Spleen (tissue), 11 donors: ENCODE measurements at regions not wholly inside any gene's neighbourhood (a gene's known extent, or its start where the extent isn't known, plus 50 kb on each side); places are given as distances from the start of the nearest gene placed in this dataset.

Experiments
- DNase-seq: peaks from one replicate; pipeline ENCODE4 v3.0.0-alpha.2; 2020
- H3K27ac ChIP-seq, 8 donors: fragments of 200-600 bp; sonication (generic) in 7 of 8; 1 replicate in 4 of 8; 2 replicates in 4 of 8; pipeline versions ENCODE4 v1.5.0 to v1.8.0; 2016 to 2021; ENCODE audit warnings: inconsistent platforms in 4 of 8, mild to moderate bottlenecking in 4 of 8, moderate library complexity in 1 of 8
- H3K27me3 ChIP-seq, 7 donors: fragments of 200-600 bp; sonication (generic) in 6 of 7; replicated peaks in 1 of 7; 1 replicate in 4 of 7; 2 replicates in 3 of 7; pipeline versions ENCODE4 v1.5.0 to v1.8.0; 2016 to 2021; ENCODE audit warnings: inconsistent platforms in 3 of 7, mild to moderate bottlenecking in 1 of 7
- H3K36me3 ChIP-seq, 6 donors: fragments of 200-600 bp; sonication (generic) in 5 of 6; 1 replicate in 4 of 6; 2 replicates in 2 of 6; pipeline versions ENCODE4 v1.5.0 to v1.8.0; 2016 to 2021; ENCODE audit warnings: inconsistent platforms in 2 of 6
- H3K4me1 ChIP-seq, 6 donors: fragments of 200-600 bp; sonication (generic) in 5 of 6; 1 replicate in 3 of 6; 2 replicates in 3 of 6; pipeline versions ENCODE4 v1.5.0 to v1.8.0; 2016 to 2021; ENCODE audit warnings: inconsistent platforms in 3 of 6
- H3K4me3 ChIP-seq, 8 donors: fragments of 200-600 bp; sonication (generic) in 7 of 8; 1 replicate in 4 of 8; 2 replicates in 4 of 8; pipeline versions ENCODE4 v1.5.0 to v1.8.0; 2016 to 2021; ENCODE audit warnings: inconsistent platforms in 4 of 8, mild to moderate bottlenecking in 4 of 8, moderate library complexity in 2 of 8
- H3K9me3 ChIP-seq, 8 donors: fragments of 200-600 bp; sonication (generic) in 7 of 8; 1 replicate in 4 of 8; 2 replicates in 4 of 8; pipeline versions ENCODE4 v1.5.0 to v1.8.0; 2016 to 2021; ENCODE audit warnings: inconsistent platforms in 4 of 8
- POLR2A ChIP-seq, 3 donors: fragments of 450-650 bp; IDR thresholded peaks; one replicate each; pipeline ENCODE4 v1.5.1; 2017; ENCODE audit warnings: antibody characterized with exemption in 3 of 3, mild to moderate bottlenecking in 1 of 3
- POLR2AphosphoS5 ChIP-seq, 3 donors: sonication (generic); formaldehyde crosslinking; IDR thresholded peaks; one replicate each; pipeline ENCODE4 v1.5.1; 2017; ENCODE audit warnings: antibody characterized with exemption in 3 of 3
- WGBS, 5 donors: extraction: QIAGEN DNeasy Blood & Tissue Kit in 3 of 5; methylation state at CpG; one replicate each; pipeline versions ENCODE4 v1.1.5 to v1.1.7; 2013 to 2018; 5-methylcytosine and 5-hydroxymethylcytosine counted together
- intact Hi-C: fragments of 100-400 bp; cut with DNase I; formaldehyde crosslinking; loops from one replicate; pipeline ENCODE4 v1.15.0; 2023; ENCODE audit warnings: low total_unique reads
- TF ChIP-seq, protein P1 (sequence below), 11 experiments: fragments of 200-600 bp in 7 of 11; fragments of 450-650 bp in 4 of 11; sonication (generic) in 4 of 11; IDR thresholded peaks in 8 of 11; conservative IDR thresholded peaks in 3 of 11; 1 replicate in 7 of 11; 2 replicates in 4 of 11; pipeline versions ENCODE4 v1.4.0 to v1.8.0; 2016 to 2021; ENCODE audit warnings: antibody characterized with exemption in 11 of 11, inconsistent platforms in 4 of 11, mild to moderate bottlenecking in 1 of 11
- donor health status: healthy with polysubstance abuse.
- donor health status: DM: no; HTN: no; CAD: no; lungs with moderate emphysema.
- donor health status: DM: no; HTN: no; CAD: no.
- donor health status: Bipolar disorder and iron deficiency.
- donor health status: healthy.
- donor health status: DM: no; HTN: no; CAD: no.
- donor health status: DM: yes; HTN: yes; CAD: no.

DNA sequence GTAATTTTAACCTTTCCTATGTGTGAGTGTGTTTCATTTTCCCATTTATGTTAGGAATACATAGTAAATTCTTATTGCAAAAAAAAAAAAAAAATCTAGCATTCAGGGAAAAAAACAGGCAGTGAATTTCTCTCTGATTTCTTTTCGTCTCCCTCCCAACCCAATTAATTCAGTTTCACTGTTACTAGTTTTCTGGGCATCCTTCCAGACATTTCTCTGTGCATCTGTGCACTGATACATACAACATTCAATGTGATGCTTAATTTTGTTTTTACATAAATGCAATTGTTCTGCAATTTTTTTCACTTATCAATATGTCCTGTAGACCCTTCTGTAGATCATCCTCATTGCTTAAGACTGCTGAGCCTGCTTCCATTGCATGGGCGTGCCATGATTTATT is 694.3 kb upstream of the TBX3 start:
- intact Hi-C loops, result no loop called here
- no peak overlapping the region for H3K4me3 ChIP-seq
- H3K36me3 ChIP-seq, result no peaks in the 10 kb centered on the region
- TF ChIP-seq POLR2AphosphoS5 (IDR thresholded peaks at IDR 0.05), result no peak
- no peak for TF ChIP-seq POLR2A (IDR thresholded peaks at IDR 0.05)
- TF ChIP-seq, protein P1, sequence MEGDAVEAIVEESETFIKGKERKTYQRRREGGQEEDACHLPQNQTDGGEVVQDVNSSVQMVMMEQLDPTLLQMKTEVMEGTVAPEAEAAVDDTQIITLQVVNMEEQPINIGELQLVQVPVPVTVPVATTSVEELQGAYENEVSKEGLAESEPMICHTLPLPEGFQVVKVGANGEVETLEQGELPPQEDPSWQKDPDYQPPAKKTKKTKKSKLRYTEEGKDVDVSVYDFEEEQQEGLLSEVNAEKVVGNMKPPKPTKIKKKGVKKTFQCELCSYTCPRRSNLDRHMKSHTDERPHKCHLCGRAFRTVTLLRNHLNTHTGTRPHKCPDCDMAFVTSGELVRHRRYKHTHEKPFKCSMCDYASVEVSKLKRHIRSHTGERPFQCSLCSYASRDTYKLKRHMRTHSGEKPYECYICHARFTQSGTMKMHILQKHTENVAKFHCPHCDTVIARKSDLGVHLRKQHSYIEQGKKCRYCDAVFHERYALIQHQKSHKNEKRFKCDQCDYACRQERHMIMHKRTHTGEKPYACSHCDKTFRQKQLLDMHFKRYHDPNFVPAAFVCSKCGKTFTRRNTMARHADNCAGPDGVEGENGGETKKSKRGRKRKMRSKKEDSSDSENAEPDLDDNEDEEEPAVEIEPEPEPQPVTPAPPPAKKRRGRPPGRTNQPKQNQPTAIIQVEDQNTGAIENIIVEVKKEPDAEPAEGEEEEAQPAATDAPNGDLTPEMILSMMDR (IDR thresholded peaks at IDR 0.05 in 8 of 11, conservative IDR thresholded peaks at IDR 0.05 in 3 of 11), result no peak
- H3K4me1 ChIP-seq, result no peaks in the 10 kb centered on the region
- WGBS, 5 donors, result 60 to 72% (median 70%) methylated on average over 2 of the region's 2 CpGs
- peaks cover 0 to 18% (median 0%) of the 10 kb centered on the region in 8 donors for H3K9me3 ChIP-seq
- H3K27me3 ChIP-seq, result peaks cover 0 to 13% (median 0%) of the 10 kb centered on the region in 7 donors
- no peak for DNase-seq
- H3K27ac ChIP-seq, result no peak overlapping the region

DNA sequence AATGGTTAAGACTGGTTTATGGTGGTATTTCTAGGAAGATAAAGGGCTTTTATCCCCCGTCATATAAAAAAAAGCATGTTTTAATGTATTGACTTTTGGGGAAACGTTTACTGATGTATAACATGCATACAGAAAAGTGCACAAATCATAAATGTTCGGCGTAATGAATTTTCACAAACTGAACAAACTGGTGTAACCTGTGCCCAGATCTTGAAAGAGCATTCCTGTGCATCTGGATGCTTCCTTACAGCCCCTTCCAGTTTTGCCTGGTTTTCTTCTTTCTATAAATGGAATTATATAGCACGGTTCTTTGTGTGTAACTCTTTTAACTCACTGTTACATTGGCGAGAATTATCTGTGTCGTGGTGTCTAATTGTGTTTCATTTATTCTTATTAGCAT is 693.8 kb upstream of the TBX3 start:
- TF ChIP-seq POLR2AphosphoS5 (IDR thresholded peaks at IDR 0.05), result no peak
- H3K4me3 ChIP-seq, result no peak overlapping the region
- H3K4me1 ChIP-seq, result no peaks in the 10 kb centered on the region
- no peak for DNase-seq
- no peaks in the 10 kb centered on the region for H3K36me3 ChIP-seq
- peaks cover 0 to 18% (median 0%) of the 10 kb centered on the region in 8 donors for H3K9me3 ChIP-seq
- no peak overlapping the region for H3K27ac ChIP-seq
- 82 to 92% (median 87%) methylated on average over 7 of the region's 7 CpGs for WGBS, 5 donors
- peaks cover 0 to 13% (median 0%) of the 10 kb centered on the region in 7 donors for H3K27me3 ChIP-seq
- intact Hi-C loops, result no loop called here

DNA sequence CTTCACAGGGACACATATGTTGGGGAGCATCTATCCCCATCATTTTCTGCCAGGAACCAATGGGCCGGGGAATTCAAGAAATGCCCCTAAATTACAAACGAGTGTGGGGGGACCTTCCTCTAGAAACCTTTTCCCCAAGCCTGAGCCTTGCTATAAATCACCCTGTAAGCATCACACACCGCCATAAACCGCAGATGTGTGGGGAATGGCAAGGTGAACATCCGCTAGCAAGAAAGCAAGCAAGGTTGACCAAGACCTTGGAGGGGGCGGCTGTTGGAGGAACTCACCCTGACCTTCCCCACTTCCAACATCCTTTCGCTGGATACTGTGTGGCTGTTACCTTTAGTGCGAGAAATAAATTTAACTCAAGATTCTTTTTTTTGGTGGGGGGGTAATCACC is 693.3 kb upstream of the TBX3 start:
- Histone ChIP-seq H3K4me1 (no peaks in the 10 kb centered on the region), H3K36me3 (no peaks in the 10 kb centered on the region), H3K27me3 (peaks cover 0 to 13% (median 0%) of the 10 kb centered on the region in 7 donors), H3K4me3 (no peak overlapping the region), H3K27ac (no peak overlapping the region), H3K9me3 (peaks cover 0 to 18% (median 0%) of the 10 kb centered on the region in 8 donors)
- DNase-seq, result no peak
- TF ChIP-seq, protein P1 (IDR thresholded peaks at IDR 0.05 in 8 of 11, conservative IDR thresholded peaks at IDR 0.05 in 3 of 11), result no peak
- TF ChIP-seq POLR2A (IDR thresholded peaks at IDR 0.05) (no peak), POLR2AphosphoS5 (IDR thresholded peaks at IDR 0.05) (no peak)
- intact Hi-C loops, result no loop called here
- 79 to 87% (median 83%) methylated on average over 8 of the region's 8 CpGs for WGBS, 5 donors

DNA sequence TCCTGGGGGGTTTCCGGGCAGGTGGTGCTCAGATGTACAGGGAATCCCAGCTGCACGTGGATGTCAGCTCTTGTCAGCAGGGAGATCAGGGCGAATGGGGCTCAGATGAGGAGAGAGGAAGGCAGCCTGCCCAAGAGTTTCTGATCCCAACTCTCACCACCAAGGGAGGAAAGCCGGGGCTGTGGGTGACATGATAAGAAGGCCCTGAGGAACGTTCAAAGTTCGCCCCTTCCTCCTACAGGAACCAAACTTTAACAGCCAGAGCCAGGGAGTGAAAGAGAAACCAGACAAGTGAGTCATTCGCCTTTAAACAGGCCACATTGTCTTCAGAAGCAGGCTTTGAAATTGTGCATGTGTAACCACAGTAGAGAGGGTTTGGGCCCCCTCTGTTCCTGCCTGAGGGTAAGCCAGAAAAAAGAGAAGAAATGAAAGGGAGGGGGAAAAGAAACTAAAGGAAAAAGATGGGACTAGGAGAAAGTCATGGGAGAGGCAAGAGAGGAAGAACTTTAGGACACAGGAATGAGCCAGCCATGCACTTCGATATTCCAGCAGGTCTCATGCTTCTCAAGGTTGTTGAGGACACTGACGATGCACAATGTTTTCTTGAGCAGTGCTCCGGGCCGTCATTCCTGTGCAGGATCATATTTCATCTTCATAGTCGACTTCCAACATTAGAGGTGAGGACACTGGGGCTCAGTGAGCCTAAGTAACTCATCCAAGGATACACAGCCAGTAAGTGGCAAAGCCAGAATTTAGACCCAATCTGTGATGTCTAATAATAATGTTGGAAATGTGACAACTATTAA is 691.4 kb upstream of the TBX3 start:
- Histone ChIP-seq H3K4me1 (no peaks in the 10 kb centered on the region), H3K27ac (no peak overlapping the region), H3K27me3 (peaks cover 0 to 11% (median 0%) of the 10 kb centered on the region in 7 donors), H3K4me3 (no peak overlapping the region), H3K9me3 (peaks cover 0 to 18% (median 0%) of the 10 kb centered on the region in 8 donors), H3K36me3 (no peaks in the 10 kb centered on the region)
- 43 to 61% (median 54%) methylated on average over 12 of the region's 12 CpGs for WGBS, 5 donors
- TF ChIP-seq, protein P1 (IDR thresholded peaks at IDR 0.05 in 8 of 11, conservative IDR thresholded peaks at IDR 0.05 in 3 of 11), result no peak
- TF ChIP-seq POLR2AphosphoS5 (IDR thresholded peaks at IDR 0.05) (no peak), POLR2A (IDR thresholded peaks at IDR 0.05) (no peak)
- DNase-seq, result no peak
- intact Hi-C loops, result no loop called here
